RKO (cell line): ENCODE measurements at regions not wholly inside any gene's neighbourhood (a gene's known extent, or its start where the extent isn't known, plus 50 kb on each side); places are given as distances from the start of the nearest gene placed in this dataset.
A peak's percentile ranks its signal among the peaks of the same experiment; 100 is the strongest.

Experiments used
- DNase-seq: peaks from one replicate; pipeline ENCODE4 v3.0.0-alpha.2; 2016; ENCODE audit warnings: low spot score

DNA sequence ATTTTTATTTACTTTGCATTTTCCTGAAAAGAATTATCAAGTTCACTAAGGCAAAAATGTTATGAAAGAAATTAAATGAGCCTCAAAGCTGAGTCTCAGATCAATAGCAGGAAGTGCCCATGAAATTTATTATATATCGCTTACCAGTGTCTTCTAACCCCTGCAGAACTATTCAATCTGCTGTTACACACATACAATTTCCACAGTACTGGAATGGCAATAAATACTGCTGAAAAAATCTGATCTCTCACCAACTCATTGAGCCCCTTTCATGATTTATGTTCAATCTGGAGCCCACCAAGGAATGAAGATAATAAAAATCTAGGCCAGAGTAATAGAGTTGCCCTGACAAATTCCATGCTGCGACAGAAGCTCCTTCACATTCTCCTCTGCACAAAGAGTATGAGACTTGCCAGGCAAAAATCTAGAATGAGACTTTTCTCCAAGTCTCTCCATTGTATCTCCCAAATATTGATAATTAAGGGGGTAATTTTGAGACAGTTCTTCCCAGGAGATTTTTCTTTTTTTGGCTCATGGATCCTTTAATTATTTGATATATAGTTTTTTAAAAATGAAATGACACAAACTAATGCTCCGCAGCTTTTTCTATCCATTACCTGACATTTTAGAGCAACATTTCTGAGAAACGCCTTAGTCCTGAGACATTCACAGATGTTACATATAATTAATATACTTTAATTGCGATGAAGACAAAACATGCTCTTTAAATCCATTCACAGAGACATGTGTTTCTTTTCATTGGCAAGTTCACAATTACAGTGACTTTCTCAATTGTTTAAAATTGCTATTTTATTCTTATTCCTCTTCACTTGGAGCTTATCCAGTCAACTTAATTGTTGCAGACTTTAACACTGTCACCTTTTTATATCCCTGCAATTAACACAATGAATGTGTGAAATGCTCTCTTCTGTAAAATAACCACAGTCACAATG, 1020.4 kb downstream of the CBLN2 start:
- no peak for DNase-seq

DNA sequence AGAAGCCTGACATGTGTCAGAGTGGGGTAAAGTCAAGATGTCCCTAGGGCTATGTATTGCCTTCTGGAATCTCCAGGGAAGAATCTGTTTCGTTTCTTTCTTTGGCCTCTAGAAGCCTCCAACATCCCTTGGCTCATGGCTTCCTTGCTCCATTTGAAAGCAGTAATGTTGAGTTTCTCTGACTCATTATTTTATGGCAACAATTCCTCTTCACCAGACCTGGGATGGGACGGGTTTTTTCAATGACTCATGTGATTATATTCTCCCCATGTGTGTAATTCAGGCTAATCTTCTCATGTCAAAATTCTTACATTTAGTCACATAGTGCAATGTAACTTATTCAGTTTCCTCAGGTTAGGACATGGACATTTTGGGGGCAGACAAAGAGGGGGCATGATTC, 1038.6 kb downstream of the CBLN2 start:
- DNase-seq, result peak; percentile 4

- DNase-seq, result no peak
Observed at GRCh38 chr18:71503222-71503621, 1040.9 kb downstream of the CBLN2 start.

DNA sequence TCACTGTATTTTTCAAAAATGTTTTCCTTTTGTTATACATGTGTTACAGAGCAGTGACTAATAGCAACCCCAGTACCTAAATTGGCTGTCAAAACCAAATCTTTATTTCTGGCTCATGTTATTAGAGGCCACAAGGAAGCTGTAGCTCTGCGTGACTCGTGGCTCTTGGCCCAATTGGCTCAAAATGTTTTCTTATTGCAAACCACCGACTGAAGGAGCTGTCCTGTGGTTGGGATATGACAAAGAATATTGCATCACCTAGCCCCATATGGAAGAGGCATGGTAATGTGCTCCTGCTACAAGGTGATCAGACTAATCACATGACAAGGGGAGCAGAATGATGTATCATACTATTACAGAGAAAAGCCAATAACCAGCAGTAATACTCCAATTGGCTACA, 1058.5 kb downstream of the CBLN2 start:
- DNase-seq, result no peak

DNA sequence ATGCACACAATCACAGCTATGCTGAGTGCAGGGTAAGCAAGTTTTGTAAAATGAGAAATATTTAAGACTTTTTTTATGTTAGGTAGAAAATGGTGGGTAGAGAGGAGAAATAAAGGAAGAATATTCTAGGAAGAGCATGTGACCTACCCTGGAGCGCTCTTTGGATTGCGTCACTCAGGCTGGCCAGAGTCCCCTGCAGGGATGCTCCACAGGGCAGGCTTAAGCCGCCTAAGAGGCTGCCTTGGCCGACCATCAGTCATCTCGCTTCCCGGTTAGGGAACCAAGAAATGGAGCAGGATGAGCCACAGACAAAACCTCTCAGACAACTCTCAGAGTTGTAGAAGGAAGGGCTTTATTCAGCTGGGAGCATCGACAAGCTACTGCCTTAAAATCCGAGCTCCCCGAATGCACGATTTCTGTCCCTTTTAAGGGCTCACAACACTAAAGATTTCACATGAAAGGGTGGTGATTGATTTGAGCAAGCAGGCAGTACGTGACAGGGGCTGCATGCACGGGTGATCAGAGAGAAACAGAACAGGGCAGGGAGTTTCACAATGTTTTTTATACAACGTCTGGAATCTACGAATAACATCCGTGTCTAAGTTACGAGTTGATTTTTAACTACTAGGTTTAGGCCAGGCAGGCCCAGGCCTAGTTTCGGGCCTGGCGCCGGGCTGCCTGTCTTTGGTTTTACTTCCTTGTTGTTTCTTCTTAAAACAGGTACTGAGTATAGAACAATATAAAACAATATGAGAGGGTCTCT, 1072.0 kb downstream of the CBLN2 start:
- DNase-seq, result no peak

- no peak for DNase-seq
Observed at GRCh38 chr18:71456206-71456605, 1087.9 kb downstream of the CBLN2 start.

DNA sequence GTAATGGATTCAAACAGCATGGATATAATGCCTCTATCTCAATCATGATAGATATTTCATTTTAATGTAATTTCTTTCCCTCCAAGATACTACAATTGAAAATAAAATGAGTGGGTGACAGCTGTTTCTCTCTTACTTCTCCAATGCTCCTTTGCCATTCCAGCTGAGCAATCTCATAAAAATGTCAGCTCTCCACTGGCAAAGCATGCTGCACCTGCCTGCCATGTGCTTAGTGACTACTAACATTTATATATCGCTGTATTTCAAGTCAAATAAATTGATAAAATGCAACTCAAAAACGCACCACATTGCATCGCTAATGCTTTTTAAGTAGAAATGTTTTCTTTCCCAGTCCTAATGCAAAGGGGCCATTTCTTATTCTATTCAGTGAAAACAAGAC, 1093.9 kb downstream of the CBLN2 start:
- no peak for DNase-seq

- DNase-seq, result no peak
Observed at GRCh38 chr18:71443706-71444480, 1100.2 kb downstream of the CBLN2 start.

DNA sequence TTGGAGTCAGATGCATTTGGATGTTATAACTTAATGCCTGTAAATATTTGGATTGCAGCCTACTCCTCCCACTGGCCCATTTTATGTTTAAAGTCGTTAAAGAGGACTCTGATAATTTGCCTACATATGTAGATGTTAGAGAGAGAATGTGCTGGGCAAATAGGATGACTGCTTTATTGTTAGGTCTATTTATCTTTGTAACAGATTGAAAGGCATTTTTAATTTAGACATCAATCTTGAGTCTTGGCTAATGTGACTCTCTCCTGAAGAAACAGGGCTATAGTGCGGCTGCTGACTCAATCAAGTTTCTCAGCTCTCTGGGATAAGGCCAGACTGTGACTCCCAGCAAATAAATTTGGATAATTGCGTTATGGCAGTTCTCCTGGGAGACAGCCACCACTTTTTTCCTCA, 1101.4 kb downstream of the CBLN2 start:
- DNase-seq, result peak; percentile 8

DNA sequence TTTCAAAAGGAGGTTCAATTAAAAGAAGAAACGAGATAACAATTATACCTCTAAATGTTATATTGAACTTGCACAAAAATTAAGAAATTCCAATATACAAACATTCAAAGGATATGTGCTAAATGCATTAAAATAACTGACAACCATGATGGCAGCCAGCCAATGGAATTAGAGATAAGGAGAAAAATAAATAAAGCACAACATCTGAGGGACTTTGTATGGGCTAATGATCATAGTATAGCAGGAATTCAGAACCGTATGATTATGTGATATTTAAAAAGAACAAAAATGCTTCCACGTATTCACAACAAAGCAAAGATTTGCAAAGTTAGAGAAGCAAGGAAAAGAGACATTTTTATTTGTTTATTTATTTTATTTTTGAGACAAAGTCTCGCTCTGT, 1103.0 kb downstream of the CBLN2 start:
- no peak for DNase-seq

GRCh38 chr18:71437511-71437910, 1106.6 kb downstream of the CBLN2 start:
- DNase-seq, result no peak

DNA sequence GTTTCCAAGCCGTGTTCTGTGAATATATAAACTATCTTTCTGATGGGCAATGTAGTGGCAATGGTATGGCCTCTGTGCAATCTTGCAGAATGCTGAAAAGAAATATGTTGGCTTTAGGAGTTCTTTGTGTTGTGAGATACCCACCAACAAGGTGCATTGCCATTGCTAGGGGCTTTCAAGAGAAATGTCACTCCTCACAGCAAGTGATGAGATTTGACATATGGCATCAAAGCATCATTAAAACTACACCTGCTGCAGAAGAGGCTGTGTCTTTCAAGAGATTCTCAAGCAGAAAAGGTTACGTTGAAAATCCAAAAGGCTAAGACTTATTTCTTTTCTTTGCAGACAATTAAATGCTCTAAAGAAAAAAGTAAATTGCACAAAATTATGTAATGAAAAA, 1110.8 kb downstream of the CBLN2 start:
- DNase-seq, result no peak

- no peak for DNase-seq
Observed at GRCh38 chr18:71431689-71432088, 1112.5 kb downstream of the CBLN2 start.

DNA sequence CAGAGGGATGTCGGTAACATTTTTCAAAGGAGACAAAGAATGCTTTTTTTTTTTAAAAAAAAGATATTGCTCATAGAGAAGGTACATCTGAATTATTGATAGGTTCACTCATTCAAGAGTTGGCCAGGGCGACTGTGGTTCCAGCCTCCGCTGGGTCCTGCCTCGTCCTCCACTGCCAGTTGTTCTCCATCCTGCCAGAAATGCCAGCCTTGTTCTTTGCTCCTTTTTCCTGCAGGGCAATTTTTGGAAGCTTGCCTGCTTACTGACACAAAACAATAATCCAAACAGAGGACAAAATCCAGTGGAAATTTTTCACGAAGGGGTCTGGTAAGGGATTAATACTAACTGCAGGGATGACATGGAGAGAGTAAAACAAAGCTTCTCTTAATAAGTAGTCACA, 1113.0 kb downstream of the CBLN2 start:
- no peak for DNase-seq

DNA sequence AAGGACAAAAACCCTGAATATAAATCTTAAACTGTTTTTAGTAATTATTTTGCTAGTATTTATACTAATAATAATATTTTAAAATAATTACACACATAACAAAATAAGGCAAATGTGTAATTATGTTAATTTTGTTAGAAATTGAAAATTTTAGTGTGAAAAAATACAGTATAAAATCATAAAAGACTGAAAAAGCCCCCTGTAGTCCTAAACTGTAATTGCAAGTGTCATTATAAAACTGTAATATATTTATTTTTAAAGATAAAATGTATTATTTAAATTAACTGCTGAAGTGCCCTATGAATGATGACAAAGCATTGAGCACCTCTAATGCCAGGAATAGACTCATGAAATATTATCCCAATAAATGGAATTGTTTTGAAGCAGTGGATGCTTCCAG, 1117.7 kb downstream of the CBLN2 start:
- no peak for DNase-seq

GRCh38 chr18:71405169-71405809, 1116.4 kb downstream of the SOCS6 start:
- no peak for DNase-seq

DNA sequence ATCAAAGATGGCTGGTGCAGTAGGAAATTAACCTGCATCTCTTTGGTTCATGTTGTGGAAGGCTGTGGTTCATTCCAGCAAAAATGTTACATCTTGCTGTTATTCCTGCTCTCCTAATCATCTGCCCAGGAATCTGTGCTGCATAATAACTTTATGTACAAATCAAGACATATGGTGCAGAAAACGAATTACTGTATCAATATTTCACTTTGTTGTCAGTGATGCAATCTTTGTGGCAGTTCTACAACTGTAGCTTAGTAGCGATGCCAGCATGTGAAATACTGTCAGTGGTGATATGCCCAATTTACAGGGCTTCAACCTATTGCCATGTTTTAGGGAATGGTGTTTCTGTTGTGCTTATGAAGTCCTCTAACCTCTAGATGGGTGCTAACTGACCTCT, 1114.7 kb downstream of the SOCS6 start:
- no peak for DNase-seq

GRCh38 chr18:71398531-71398930, 1109.7 kb downstream of the SOCS6 start:
- DNase-seq, result peak; percentile 2

GRCh38 chr18:71388148-71388547, 1099.3 kb downstream of the SOCS6 start:
- DNase-seq, result no peak

GRCh38 chr18:71374294-71375000, 1085.6 kb downstream of the SOCS6 start:
- DNase-seq, result no peak

- DNase-seq, result peak; percentile 1
Observed at GRCh38 chr18:71371951-71372605, 1083.2 kb downstream of the SOCS6 start.
